GM18867 (cell line): ENCODE measurements at regions not wholly inside any gene's neighbourhood (a gene's known extent, or its start where the extent isn't known, plus 50 kb on each side); places are given as distances from the start of the nearest gene placed in this dataset.

ENCODE experiments used
- ATAC-seq: cut with Tn5 transposase; IDR thresholded peaks from one replicate; pipeline ENCODE4 v1.9.1; 2021; ENCODE audit warnings: mild to moderate bottlenecking, moderate library complexity; ENCODE audit not compliant: unreplicated experiment

DNA sequence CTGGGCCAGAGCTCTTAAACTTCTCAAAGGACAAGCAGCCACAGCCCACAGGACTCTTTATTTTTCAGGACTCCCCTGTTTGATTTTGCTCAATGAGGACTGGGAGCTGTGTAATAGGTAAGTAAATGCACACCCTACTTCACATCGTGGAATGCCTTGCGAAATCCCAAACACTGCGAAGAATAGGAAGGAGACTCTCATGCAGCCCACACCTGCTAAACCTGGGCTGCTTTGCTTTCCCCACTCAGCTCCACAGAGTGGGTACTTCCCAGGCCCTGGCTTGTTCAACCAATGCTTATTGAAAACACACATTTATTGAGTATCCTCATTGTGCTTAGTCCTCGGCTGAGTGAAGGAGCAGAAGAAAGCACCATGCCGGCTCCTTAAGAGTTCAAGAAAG is 103.3 kb upstream of the FSTL4 start:
- ATAC-seq, result no peak

DNA sequence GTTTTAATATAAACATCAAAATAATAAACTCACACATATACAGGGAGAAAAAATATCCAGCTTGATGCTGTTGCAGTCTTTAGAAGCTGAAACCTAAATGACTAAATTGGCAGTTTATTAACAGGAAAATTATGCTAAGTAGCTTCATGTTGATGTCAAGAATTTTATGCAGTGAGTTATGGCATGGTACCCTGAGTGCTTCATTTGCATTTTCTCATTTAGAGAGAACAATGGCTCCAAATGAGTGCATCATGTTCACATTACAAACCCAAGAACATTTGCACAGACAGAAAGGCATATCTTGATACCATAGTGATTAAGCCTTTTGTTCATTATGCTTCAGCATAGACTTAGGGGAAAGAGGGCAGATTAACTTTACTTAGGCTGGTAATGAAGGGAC is 102.9 kb upstream of the FSTL4 start:
- no peak for ATAC-seq

DNA sequence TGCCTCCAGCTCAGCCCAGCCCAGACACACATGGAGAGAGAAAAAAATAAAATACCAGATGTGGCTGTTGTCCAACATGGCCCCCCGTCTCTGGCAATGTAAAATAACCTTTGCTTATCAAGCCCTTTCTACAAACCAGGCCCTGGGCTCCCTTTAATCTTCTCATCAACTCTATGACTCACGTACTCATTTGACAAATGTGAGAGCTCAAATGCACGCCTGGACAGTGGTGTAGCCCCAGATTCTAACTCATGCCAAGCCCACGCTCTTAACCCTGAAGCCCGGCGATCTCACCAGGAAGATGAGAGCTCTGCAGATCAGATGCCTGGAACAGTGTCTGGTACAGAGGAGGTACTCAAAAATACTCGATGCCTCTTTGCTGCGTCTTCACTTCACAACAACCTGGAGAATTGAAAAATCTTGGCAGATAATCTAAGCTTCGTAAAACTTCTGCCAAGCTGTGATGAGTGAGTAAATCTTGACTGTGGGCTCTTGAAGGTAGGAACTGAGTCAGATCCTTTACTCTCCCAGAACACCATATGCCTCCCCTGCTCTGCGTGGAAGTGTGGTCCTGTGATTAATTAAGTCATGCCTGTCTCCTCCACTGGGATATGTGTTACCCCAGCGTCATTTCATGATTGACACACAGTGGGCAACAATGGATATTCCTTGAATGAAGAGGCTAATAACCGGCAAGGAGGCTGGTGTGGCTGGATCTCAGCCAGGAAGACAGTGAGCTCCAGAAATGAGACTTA is 102.0 kb upstream of the FSTL4 start:
- ATAC-seq, result no peak

DNA sequence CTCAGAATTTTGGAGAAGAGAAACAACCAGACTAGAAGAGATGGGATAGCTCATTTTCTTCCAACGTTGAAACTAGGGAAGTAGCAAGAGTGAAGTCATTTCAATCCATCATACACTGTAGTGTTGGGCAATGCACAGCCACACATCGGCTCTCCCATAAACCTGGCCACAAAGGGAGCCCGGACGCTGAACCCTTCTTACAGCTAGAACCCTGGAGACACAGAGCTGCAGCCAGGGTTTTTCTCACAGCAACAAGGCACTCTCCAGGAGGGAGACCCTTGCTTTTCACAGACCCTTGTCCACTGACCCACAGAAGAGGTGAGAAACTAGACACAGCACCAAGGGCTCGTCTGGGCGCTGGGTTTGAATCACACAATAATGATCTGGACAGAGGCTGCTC is 101.4 kb upstream of the FSTL4 start:
- ATAC-seq, result no peak

DNA sequence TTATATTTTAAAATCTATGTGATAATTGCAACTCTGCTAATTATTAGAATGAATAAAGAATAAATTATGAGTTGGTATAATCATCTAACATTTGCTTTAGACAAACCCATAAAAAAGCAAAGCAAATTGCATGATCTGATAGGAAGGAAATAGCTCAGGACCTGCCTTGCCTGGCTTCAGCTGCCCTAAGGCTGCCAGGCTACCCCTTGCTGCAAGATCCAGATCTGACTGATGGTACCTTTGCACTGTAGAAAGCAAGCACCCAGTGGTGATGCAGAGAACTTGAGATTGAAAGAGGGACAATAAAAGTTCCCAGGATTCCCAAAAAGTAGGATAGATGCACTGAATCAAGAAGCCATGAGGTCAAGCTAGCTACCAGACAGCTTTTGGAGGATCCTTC is 100.9 kb upstream of the FSTL4 start:
- no peak for ATAC-seq

DNA sequence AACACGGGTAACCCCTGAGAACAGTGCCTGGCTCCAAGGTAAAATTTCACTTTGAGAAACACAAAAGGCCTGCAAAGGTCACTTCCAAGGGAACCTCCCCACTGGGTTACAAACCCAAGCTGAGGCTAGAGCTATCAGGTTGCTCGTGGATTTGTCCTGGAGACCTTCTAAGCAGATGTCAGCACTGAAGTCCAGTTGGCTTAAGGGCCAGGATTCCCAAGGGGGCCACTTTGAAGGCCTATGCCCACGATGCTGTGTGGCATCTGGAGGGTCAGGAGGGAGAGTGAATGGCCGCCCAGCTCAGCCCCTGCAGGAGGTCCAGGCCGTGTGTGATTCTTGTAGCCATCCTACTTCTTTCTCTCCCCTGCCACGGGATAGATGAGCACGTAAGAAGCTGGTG is 100.2 kb upstream of the FSTL4 start:
- ATAC-seq, result no peak

DNA sequence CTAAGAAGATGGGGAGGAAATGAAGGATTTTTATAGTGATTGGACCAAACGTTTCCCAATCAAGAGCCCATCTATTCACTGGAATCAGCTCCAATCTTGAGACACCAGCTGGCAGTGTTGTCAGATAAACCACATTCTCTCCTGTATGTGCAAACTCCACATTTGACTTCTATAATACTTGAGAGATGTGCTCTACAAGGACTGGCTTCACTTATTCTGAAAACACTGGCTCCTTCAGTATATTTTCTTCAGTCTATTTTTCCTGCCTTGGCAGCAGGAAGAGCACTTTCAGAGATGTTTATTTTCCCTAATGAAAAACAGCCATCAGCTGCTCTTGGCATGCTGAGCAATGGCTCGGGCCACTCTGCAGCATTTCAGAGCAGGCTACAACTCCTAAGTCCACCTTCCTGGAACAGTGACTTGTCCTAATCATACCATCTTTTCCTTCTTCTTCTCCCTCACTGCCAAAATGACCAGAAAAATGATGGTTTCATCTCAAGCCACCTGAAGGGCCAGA is 96.9 kb upstream of the FSTL4 start:
- no peak for ATAC-seq

DNA sequence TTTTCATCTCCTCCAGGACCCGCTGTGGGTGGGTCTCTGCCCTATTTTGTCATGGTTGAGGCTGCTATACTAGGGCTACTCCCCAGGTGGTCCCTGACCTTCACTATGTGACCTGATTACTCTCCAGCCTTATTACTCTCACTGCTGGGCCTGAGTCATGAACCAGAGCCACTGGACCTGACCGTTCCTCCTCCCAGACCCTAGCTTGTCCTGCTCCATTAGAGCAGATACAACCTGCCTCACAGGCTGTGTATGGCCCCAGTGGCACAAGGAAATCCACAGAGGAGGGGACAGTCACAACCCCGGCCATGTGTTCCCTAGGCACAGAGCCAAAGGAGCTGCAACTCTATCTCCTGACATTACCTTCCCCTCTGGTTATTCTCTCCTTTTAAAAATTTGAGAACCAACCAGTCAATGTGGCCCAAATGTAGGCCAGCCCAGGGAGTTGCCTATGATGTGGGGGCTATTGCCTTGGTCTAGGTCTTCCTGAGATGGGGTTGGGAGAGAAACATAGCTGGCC is 96.0 kb upstream of the FSTL4 start:
- ATAC-seq, result no peak

DNA sequence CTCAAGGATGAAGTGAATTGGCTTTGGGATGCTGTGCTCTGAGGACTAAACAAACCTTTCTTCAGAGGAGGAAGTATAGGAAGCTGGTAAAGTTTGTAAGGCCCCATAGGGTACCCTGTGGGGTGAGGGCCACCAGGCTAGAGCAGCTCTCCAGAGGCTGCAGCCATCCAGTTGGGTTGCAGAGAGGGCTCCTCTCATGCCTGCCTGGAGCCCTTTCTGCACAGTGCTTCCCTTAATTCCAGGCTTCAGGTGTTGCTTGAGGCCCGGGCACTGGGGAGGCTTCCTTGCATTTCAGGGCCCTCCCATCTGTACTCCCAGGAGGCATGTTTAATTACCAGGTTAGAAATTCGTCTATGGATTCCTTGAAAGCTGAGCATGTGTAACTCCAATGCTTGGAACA is 95.3 kb upstream of the FSTL4 start:
- no peak for ATAC-seq

DNA sequence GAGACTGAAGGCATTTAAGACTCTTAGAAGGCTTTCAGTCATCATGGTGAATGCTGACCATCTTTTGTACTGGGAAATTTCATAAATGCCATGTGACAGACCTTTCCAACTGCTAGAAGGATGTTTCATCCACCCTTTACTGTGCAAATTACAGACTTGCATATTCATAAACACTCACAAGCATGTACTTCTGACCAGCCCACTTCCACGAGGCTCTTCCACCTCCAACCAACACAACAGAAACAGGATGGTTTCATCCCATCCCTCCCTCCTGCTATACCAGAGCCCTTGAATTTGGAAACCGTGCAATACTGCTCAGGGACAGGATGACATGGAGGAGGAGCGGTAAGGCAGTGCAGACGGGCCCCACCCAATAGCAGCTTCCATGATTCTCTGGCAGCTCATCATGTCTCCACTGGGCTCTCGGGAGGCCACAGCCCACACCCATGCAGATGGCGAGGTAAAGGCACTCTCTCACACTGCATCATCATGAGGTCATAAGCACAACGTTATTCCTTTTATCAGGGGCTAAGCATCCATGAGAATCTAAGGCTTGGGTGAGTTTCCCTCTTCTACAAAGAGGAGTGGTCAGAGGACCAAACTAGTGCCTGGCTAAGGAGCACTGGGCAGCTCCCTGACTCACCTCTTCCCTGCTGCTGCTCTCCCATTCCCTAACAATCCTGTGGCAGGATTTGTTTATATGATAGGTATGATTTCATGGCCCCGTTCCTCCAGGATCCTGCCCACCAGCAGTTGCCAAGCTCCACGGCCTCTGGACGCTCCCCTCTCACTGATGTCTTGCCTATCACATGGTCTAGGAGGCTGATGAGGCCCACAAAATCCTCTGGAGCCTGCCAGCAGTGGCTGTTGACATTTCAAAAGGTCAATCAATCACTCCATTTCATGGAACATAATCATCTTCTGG is 94.4 kb upstream of the FSTL4 start:
- ATAC-seq, result no peak

DNA sequence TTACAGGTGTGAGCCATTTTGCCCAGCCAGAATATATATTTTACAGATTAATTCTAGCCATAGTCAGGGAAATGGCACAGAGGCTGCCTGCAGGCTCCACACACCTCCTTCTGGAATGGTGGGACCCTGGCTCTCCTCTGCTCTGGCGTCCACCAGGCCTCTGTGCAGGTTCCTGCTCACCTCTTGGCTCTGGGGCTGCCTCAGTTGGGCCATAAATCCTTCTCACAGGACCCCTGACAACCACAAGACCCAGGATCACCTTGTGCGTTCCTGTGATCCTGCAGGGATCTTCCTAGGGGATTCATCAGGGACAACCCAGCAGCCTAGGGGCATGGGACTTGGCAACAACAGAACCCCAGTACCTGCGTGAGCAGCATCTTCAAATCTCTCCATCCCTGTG is 93.0 kb upstream of the FSTL4 start:
- ATAC-seq, result no peak

DNA sequence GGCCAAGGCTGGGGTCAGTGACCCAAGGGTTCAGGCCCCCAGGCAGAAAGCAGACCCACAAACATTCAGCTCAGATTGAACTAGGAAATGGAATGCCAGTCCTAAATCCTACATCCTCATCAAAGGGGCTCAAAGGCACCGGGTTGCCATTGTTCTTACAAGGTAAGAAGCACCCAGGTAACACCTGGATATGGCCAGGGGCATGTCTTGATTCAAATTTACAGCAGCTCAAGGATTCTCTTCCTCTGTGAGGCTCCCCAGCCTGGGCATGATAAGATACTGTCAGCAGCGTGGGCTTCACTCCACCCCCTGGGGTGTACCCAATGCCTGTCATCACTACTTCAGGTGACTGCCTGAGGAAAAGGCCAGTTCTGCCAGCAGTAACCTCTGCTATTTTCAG is 92.1 kb upstream of the FSTL4 start:
- ATAC-seq, result no peak

DNA sequence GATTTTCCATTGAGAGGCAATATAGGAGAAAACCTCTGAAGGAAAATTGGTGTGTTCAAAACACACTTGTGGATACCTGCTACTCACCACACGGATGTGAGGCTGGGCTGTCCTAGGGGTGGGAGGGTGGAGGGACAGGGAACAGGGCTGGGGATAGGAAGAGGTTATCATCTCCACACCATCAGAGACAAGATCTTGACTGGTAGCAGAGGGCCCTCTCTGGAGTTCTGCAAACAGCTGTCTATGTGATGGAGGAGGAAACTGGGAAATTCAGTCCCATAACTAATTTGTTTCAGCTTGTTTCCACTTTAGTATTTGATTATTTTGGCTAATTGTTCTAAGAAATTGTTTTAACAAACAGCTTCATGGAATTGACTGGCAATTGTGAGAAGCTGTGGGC is 91.6 kb upstream of the FSTL4 start:
- ATAC-seq, result no peak

DNA sequence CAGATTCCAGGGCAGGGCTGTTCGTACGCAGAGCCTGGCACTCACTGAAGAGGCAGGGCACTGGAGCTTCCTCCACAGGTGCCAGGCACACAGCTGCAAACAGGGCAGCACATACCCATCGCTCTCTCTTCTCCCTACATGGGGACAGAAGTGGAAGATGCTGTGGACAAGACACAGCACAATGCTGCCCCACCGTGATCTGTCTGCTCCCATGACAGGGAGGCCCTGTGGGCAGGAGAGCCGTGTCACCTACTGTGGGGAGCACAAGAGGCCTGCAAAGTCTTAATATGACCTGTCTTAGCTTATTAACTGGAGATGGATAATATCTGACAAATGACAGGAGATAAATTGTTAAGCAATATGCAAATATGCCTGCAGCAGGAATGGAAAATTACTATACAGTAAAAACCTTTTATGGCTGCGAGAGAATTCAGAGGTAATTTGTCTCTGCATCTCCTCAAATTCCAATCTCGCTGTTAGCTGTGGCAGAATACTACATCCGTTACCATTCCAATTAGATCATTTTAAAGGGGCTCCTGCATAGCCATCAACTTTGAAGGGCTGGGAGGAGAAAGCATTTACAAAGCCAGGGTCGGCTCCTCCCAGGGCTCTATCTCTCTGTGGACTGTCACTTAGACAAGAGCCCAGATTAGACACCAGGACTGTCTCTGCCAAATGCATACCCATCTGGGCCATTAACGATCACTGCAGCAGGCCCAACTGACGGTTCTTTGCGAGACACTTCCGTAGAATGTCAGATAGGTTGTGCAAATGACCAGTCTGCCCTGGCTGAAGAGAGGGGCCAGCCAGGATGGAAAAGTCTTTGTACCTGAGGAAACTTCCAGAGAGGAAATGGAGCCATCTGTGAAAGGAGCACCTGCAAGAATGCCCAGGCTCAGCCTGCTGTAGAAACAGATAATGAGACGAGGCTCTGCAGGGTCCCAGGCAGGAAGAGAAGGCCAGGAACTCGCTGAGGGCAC is 90.7 kb upstream of the FSTL4 start:
- ATAC-seq, result no peak

DNA sequence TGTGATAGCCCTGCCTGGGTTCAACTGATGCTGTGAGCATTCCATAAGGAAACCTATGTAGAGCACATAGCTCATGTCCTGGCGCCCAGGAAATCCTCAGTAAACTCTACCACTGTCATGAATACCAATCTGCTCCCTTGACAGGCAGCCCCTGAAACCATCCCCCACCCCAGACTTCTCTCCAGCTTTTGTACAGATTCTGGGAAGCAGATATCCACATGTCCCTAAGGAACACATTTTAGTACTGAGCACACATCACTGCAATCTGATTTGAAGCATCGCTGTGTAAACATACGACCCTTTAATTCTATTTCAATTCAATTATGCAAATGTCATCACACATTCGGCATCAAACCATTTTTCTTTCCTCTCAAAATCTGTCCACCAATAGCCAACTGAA is 89.5 kb upstream of the FSTL4 start:
- no peak for ATAC-seq

DNA sequence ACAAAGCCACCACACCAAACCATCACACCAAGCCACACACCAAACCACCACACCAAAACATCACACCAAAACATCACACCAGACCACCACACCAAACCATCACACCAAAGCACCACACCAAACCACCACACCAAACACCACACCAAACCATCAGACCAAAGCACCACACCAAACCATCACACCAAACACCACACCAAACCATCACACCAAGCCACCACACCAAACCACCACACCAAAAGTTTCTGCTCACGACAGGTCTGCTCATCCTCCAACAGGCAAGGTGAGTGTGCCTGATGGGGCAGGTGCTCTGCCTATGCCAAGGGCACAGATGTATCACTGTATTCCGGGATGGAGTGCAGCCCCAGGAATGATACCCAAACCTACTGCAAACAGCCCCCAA is 87.9 kb upstream of the FSTL4 start:
- no peak for ATAC-seq

DNA sequence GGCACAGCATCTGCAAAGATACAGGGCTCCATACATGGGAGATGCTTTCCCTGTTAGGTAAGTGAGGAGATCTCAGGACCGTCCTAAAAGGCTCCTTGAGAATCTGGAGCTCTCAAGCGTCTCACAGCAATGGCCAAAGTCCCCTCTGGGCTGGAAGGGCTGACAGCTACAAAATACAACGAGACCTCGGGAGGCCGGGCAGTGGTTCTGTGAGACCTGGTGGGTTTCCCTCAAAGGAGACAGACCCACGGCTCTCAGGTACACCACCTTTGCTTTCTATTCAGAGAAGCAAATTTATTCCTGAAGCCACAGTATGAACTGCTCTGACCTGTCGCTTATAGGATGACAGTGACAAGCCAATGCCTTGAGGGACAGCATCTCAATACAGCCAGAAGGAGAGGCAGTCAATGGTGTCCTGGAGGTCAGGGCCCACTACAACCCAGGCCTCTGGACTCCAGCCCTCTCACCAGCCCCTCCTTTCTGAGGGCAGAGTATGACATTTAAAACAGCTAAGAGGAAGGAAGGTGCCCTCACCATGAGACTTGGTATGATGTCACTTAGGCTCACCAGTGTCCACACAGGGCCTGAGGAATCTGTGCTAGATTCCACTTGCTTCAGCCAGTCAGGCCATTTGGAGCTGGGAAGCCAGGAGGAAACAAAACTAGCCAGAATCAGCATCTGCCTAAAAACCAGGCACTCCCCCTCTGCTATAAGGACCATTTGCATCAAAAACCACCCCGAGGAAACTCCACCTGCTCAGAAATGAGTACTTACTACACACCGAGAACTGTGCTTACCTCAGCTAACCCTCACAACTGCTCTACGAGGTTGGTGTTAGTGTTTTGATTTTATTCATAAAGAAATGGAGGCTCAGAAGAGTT is 86.5 kb upstream of the FSTL4 start:
- peak; percentile 58 for ATAC-seq

DNA sequence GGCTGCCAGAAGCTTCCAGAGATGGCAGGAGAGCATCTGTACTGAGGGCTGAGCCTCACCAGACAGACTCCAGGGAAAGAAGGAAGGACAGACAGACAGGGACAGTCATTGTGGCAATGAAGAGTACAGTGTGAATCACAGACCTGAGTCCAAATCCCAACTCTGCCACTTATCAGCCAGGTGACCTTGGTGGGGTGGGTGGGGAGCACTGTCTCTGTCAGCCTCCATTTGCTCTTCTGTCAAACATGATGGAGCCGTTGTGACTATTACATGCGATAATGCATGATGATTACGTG is 85.9 kb upstream of the FSTL4 start:
- ATAC-seq, result no peak

DNA sequence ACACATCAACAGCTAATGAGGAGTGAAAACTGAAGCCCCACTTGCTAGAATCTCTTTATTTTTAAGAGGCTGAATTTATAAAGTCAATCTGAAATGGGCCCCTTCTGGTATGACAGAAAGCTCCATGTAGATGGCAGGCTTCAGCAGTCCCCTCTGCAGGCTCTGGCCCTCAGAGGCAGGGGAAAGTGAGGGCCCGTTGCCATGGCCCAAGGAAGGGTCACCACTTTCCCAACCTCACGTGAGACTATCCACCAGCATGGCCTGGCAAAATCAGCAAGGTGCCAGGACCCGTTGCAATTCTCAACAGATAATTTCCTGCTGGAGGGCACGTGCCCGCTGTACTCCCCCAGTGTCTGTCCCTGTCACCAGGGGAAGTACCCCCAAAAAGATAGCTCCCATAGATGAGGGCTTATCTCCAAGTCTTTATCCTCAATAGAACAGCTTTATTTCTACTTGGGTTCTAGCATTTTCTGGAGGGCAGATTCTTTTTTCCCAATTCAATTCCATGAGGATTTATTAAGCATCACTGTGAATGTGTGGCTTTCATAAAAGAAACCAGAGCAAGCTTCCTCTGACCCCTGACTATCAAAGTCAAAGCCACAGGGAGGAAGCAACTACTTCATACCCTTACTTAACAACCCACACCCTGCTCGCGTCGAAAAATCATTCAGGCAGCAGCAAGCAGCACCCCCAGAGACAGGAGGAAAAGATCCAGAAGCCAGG is 85.4 kb upstream of the FSTL4 start:
- ATAC-seq, result no peak
